ENCODE measurements at regions not wholly inside any gene's neighbourhood (a gene's known extent, or its start where the extent isn't known, plus 50 kb on each side); places are given as distances from the start of the nearest gene placed in this dataset.

- TF ChIP-seq POLR2A (IDR thresholded peaks at IDR 0.05; ENCODE audit: low read depth, low read length) (no peak), TAF1 (IDR thresholded peaks at IDR 0.05; ENCODE audit: borderline replicate concordance, low read depth, low read length) (no peak), POLR2AphosphoS5 (IDR thresholded peaks at IDR 0.05; ENCODE audit: low read depth, low read length) (no peak)
These were observed 344.7 kb upstream of the NPSR1 start for GRCh38 chr7:34313289-34313688.

Data from GM12892 (cell line).